GM19324 (cell line): ENCODE measurements at regions not wholly inside any gene's neighbourhood (a gene's known extent, or its start where the extent isn't known, plus 50 kb on each side); places are given as distances from the start of the nearest gene placed in this dataset.
"Not testable (repeated sequence)": the region's sequence is repeated elsewhere in the genome, so short reads cannot be mapped to it uniquely, and the experiment has no call there.

Source experiments
- ATAC-seq: cut with Tn5 transposase; IDR thresholded peaks from one replicate; pipeline ENCODE4 v1.9.1; 2021; ENCODE audit warnings: mild to moderate bottlenecking, moderate library complexity; ENCODE audit not compliant: unreplicated experiment, low FRiP score

DNA sequence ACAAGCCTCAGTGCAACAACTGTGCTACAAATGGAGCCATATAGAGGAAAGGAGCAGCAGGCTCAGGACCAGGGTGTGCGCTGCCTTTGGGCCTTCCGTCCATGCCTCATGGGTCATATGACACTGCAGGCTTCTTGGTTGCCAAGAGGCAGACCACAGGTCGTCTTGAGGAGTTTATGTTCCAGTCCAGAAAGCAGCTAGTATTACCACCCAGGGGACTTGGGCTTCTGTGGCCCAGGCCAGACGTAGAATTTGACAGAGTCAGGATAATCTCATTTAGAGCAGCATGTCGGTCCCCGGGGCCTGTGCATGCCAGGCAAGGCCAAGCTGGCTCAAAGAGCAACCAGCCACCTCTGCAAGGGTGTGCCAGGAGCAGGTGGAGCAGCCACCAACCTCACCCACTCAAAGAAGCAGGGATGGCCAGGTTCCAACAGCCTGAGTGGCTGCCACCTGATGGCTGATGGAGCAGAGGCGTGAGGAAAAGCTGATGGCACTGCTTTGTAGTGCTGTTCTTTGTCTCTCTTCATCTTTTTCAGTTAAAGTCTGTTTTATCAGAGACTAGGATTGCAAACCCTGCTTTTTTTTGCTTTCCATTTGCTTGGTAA lies 109.1 kb downstream of the CCDC74A start:
- ATAC-seq, result not testable (repeated sequence)

- not testable (repeated sequence) for ATAC-seq
Observed at GRCh38 chr2:131639001-131639620, 111.4 kb downstream of the CCDC74A start.

DNA sequence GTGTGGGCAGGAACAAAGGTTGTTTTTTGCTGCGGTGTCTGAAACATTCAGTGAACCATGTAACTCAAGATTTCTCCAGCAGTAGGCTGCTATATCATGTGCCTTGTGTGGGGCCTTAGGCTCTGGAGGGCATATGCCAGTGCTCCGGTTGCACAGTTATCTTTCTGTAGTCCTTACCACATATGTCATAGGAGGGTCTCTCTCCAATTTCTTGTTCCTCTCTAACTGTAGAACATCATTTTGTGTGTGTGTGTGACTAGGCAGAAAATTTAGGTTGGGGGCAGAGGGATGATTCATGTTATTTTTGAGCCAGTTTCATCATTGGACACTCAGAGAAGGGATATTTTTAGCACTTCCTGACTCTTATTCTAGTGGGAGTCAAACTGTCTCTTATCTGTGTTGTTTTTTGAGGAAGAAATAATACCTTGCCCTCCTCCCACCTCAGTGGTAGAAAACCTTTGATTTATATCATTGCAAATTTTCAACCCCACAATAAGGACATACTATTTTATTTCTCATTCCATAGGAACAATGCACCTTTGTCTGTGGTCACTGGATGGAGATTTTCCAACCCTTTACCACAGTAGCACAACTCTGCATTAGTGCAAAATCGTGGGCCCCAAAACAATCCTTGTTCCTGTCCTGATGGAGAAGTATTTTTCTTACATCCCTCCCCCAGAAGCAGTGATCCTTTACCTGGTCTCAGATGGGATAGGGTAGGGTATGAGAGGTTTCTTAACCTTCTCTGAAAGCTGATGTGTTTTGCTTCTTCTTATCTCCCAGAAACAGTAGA lies 113.9 kb downstream of the CCDC74A start:
- ATAC-seq, result no peak

GRCh38 chr2:131643180-131643579 lies 115.5 kb downstream of the CCDC74A start:
- not testable (repeated sequence) for ATAC-seq

- ATAC-seq, result no peak
Observed at GRCh38 chr2:131645177-131645765, 117.6 kb downstream of the CCDC74A start.

DNA sequence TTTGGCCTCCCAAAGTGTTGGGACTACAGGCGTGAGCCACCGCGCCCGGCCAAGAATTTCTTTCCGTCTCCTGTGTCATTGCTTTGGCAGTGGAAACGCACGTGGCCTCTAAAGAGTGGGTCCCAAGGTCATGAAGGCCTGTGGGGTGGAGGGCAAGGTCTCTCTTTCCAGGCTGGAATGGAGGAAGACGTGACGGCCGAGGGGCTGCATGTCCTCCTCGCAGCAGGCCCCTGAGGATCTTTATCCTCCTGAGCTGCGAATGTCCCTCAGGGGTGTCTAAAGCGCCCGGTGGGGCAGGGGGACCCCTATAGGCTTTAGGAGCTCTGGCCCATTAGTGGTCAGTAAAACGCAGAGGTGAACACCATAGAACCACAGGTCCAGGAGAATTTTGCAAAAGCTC lies 118.5 kb downstream of the CCDC74A start:
- ATAC-seq, result not testable (repeated sequence)

DNA sequence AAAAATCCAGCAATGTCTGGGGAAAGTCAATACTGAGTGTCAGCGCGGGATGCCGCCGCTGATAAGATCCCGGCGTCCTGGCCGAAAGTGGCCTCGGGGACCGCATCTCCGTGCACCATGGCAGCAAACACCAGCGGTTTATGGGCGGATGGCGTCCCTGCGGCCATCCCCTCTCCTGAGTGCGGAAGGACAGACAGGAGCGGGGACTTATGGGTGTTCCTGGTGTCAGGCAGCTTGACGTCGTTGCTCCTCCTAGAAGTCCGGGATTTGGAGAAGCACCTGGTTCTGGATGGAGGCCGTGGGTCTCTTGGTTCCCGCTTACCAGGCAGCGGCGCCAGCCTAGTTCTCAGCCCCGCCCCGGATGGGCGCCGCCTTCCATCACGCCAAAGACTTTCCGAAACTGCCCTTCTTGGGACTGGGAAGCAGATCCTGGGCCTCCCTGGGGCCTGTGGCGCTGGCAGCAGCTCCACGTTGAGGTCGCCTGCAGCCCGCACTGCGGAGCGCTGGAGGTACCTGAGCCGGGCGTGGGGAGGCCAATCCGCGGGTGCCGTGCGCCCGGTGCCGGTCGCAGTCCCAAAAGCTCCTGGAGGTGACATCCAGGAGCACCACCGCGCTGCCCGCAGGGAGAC lies 119.1 kb downstream of the CCDC74A start:
- ATAC-seq, result no peak

- ATAC-seq, result not testable (repeated sequence)
Observed at GRCh38 chr2:131648565-131648964, 120.9 kb downstream of the CCDC74A start.

DNA sequence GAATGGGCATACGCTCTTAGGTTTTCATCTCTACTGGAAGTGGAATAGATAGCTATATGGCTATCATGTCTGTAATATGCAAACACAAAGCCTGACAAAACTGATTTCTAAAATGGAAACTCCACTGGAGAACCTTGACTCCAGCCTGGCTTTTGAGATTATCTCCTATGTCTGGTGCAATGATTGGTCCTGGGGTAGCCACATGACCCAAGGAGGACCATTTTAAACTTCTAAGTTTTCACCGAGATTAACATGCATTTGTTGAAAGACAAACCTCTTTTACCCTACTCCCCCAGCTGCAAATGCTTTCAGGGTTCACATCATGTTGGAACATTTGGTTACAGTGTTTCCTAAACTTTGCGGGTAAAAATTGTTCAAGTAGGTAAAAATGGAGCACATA lies 124.6 kb downstream of the CCDC74A start:
- not testable (repeated sequence) for ATAC-seq

GRCh38 chr2:131654107-131654506 lies 126.4 kb downstream of the CCDC74A start:
- not testable (repeated sequence) for ATAC-seq

GRCh38 chr2:131656816-131657633 lies 129.3 kb downstream of the CCDC74A start:
- no peak for ATAC-seq

- no peak for ATAC-seq
Observed at GRCh38 chr2:131657895-131658768, 130.4 kb downstream of the CCDC74A start.

DNA sequence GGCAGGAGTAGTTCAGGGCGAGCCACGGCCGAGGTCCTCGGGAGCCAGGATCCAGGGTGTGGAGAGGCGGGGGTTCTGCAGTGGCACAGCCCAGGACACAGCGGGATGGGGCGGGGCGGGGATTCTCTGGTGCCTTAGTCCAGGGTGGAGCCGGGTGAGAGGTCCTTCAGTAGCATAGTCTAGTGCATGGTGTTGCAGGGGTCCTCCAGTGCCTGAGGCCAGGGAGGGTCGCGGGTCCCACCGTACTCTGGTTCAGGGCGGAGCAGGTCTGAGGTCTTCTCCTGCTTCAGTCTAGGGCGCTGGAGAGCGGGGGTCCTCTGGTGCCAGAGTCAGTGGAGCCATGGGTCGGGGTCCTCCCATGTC lies 131.1 kb downstream of the CCDC74A start:
- no peak for ATAC-seq

DNA sequence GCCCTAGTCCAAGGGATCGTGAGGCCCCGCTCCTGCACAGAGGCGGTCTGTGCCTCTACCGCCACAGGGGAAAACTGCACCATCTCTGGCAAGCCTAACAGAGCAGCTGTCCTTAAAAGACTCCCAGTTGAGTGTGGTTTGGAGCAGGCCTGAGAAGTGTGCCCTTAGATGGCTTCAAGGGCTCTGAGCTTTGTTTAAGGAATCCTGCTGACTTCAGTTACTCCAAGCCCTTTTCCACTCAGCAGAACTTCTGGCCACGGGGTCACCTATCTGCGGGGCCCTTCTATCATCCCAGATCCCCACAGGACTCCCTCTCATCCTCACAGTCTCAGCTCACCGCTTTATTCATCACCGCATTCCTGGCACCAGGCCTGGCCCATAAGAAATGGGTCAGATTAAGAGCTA lies 131.5 kb downstream of the CCDC74A start:
- ATAC-seq, result no peak

DNA sequence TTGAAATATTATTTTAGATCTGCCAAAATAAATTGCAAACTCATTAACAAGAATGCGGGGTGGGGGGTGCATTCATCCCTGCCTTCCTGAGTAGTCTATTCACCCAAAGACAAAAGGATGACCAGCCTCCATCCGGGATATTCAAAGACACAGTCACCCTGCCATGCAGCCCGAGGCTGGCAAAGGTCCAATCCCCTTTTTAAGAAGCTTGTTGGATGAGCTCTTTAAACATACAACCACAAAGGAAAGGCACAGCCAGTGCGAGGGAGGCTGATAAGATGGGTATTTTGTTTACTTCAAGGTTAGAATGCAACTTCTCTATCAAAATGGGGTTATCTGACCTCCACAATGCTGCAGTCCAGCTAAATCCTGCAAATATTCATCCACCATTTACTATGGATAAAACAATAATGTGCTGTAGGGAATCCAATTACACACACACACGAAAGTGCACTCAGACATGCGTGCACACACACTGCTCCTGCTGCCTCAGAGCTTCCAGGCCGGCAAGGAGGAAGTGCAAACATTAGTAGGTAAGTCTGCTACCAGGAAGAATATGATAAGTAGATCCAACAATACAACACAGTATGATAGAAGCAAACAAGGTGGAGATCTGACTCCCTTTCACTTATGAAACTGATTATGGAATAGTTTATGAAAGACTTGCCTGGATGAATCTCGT lies 133.6 kb downstream of the CCDC74A start:
- ATAC-seq, result not testable (repeated sequence)

DNA sequence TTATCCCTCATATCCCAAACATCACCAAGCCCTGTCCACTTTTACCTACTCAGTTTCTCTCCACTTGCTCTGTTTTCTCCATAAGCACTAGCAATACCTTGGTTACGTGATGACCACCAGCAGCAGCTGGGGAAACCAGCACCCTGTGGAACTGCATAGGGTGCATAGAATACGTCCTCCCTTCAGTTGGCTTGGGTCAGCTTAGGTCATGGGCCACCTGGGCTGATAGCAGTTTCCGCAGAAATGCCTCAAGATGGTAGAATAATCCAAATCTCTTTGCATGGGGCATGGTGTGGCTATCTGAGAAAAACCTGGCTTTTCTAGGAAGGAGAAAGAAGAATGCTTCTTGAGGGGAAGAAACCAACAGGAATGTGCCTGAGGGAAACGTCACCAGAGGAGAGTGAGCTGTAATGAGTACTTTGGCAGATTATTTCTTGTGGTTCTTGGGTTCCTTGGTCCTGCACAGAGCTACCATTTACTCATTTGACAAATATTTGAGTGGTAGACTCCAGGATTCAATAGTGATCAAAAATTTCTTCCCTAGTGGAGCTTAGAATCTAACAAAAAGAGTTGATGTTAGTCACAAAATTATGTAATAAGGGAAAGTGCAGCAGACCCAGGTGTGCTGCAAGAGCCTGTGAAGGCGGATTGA lies 134.3 kb downstream of the CCDC74A start:
- not testable (repeated sequence) for ATAC-seq

- not testable (repeated sequence) for ATAC-seq
Observed at GRCh38 chr2:131663501-131663900, 135.8 kb downstream of the CCDC74A start.

GRCh38 chr2:131665716-131666115 lies 138.0 kb downstream of the CCDC74A start:
- ATAC-seq, result not testable (repeated sequence)
